Ramos (cell line): ENCODE measurements at regions not wholly inside any gene's neighbourhood (a gene's known extent, or its start where the extent isn't known, plus 50 kb on each side); places are given as distances from the start of the nearest gene placed in this dataset.

Experiments used
- in situ Hi-C: fragments of 300-500 bp; cut with MboI; formaldehyde crosslinking; loops from one replicate; pipeline ENCODE4 v1.14.3; 2022; ENCODE audit warnings: low sequenced_read_pairs; ENCODE audit not compliant: unreplicated experiment

GRCh38 chr9:88749420-88749819 lies 214.4 kb downstream of the NXNL2 start:
- in situ Hi-C loops, result loop anchor here (10.0 kb wide), 1 partner anchor 245 kb away; the partner anchor contains the start of gene S1PR3

GRCh38 chr9:88750832-88751360 lies 215.9 kb downstream of the NXNL2 start:
- in situ Hi-C loops, result no loop called here

- in situ Hi-C loops, result no loop called here
Measured at GRCh38 chr9:88751781-88752180, 216.8 kb downstream of the NXNL2 start.

- in situ Hi-C loops, result no loop called here
Measured at GRCh38 chr9:88753691-88754367, 218.9 kb downstream of the NXNL2 start.

- in situ Hi-C loops, result no loop called here
Measured at GRCh38 chr9:88754452-88754851, 219.5 kb downstream of the NXNL2 start.

- in situ Hi-C loops, result no loop called here
Measured at GRCh38 chr9:88754886-88755285, 219.9 kb downstream of the NXNL2 start.

- in situ Hi-C loops, result no loop called here
Measured at GRCh38 chr9:88757406-88758010, 222.5 kb downstream of the NXNL2 start.

- in situ Hi-C loops, result no loop called here
Measured at GRCh38 chr9:88759364-88759763, 224.4 kb downstream of the NXNL2 start.

- in situ Hi-C loops, result no loop called here
Measured at GRCh38 chr9:88766778-88767503, 224.3 kb upstream of the S1PR3 start.

- in situ Hi-C loops, result no loop called here
Measured at GRCh38 chr9:88767504-88767790, 223.8 kb upstream of the S1PR3 start.

- in situ Hi-C loops, result no loop called here
Measured at GRCh38 chr9:88772575-88772974, 218.7 kb upstream of the S1PR3 start.

- in situ Hi-C loops, result no loop called here
Measured at GRCh38 chr9:88773126-88773525, 218.1 kb upstream of the S1PR3 start.

GRCh38 chr9:88773627-88774244 lies 217.5 kb upstream of the S1PR3 start:
- in situ Hi-C loops, result no loop called here

GRCh38 chr9:88775037-88775471 lies 216.2 kb upstream of the S1PR3 start:
- in situ Hi-C loops, result no loop called here

- in situ Hi-C loops, result no loop called here
Measured at GRCh38 chr9:88775559-88775958, 215.7 kb upstream of the S1PR3 start.

GRCh38 chr9:88775966-88776365 lies 215.3 kb upstream of the S1PR3 start:
- in situ Hi-C loops, result no loop called here

- in situ Hi-C loops, result no loop called here
Measured at GRCh38 chr9:88776717-88777497, 214.4 kb upstream of the S1PR3 start.

- in situ Hi-C loops, result no loop called here
Measured at GRCh38 chr9:88777498-88778312, 213.6 kb upstream of the S1PR3 start.

GRCh38 chr9:88781628-88782391 lies 209.5 kb upstream of the S1PR3 start:
- in situ Hi-C loops, result no loop called here
